ENCODE measurements at regions not wholly inside any gene's neighbourhood (a gene's known extent, or its start where the extent isn't known, plus 50 kb on each side); places are given as distances from the start of the nearest gene placed in this dataset.

DNA sequence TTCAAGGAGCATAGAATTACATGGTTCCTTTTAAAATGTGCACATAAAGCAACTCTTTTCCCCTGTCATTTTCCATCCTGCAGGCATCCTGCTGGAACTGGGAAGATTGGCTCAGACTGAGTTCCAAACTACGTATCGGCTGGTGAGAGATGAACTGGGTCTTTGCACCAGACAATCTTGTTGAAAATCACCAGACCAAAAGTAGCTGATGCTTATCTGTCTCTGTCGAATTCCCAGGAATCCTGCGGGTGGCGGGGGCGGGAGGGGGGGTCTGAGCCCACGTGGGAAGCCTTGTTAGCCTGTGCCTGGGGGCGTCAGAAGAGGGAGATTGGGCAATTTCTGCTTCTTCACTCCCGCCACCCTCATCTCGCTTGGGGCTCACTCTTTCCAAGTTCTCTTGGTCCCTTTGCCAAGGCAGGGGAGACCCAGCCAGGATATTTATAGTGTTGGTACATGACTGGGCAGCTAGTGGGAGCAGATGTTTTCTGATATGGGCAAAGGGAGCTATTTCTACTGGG lies 90.1 kb upstream of the SLC25A33 start:
- TF ChIP-seq, protein P1, sequence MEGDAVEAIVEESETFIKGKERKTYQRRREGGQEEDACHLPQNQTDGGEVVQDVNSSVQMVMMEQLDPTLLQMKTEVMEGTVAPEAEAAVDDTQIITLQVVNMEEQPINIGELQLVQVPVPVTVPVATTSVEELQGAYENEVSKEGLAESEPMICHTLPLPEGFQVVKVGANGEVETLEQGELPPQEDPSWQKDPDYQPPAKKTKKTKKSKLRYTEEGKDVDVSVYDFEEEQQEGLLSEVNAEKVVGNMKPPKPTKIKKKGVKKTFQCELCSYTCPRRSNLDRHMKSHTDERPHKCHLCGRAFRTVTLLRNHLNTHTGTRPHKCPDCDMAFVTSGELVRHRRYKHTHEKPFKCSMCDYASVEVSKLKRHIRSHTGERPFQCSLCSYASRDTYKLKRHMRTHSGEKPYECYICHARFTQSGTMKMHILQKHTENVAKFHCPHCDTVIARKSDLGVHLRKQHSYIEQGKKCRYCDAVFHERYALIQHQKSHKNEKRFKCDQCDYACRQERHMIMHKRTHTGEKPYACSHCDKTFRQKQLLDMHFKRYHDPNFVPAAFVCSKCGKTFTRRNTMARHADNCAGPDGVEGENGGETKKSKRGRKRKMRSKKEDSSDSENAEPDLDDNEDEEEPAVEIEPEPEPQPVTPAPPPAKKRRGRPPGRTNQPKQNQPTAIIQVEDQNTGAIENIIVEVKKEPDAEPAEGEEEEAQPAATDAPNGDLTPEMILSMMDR (IDR thresholded peaks at IDR 0.05; ENCODE audit: insufficient read depth, low read depth, low read length): no peak
- TF ChIP-seq EZH2 (IDR thresholded peaks at IDR 0.05; ENCODE audit: insufficient read depth, low read length): no peak

All from astrocyte (in vitro differentiated cells and primary cell).